ENCODE measurements at regions not wholly inside any gene's neighbourhood (a gene's known extent, or its start where the extent isn't known, plus 50 kb on each side); places are given as distances from the start of the nearest gene placed in this dataset.

DNA sequence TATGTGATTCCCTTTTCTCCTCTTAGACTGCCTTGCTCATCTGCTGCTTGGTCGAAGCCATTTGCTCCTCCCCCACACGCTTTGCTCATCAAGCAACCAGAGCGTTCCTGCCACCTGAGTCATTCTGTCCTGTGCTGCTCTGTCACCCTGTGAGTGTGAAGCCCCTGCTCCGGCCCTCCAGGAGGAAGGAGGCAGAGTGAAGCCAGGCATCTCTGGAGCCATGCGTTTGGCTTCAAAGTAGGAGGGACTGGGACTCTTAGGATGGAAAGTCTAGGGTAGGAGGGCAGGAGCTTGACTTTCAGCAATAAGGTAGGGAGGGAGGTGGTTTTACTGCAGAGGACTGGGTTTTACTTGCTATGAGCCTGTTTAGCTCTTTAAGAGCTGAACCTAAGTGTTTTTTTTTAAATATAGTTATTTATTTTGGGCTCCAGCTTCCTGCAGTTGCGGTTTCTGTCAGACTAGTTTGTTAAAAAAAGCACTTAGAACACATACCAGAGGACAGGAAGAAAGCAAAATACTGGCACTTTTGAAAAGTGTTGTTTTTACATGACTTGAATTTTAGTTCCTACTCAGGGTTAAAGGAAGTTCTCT, 63.6 kb downstream of the SPINK2 start:
- H3K9ac ChIP-seq (ENCODE audit: low read length): no peak overlapping the region

DNA sequence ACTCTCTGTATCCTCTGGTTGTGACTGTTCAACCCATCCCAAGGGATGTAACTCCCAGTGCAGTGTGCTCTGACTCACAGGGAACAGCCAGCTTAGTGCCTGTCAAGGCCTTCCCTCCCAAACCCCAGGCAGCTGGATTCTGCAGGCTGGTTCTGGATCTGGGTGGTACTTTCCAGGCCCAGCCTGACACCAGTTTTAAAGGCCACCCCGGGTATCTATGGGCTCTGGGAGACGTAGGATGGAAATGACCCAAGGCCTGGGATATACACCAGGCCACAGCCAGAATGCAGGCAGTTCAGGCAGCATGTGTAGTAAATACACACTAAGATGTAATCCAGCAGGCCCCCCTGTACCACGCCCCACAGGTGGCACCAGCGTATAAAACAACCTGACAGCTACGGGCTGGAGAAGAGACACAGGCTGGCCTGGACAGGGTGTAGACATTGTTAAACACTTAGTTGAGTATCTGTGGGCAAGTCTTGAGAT, 64.2 kb downstream of the SPINK2 start:
- H3K9ac ChIP-seq (ENCODE audit: low read length): no peak overlapping the region
- H3K27me3 ChIP-seq (ENCODE audit: control insufficient read depth, insufficient read depth, low read length): no peaks in the 10 kb centered on the region
- H3K36me3 ChIP-seq (ENCODE audit: control insufficient read depth, insufficient read depth, low read length): no peaks in the 10 kb centered on the region
- H3K27ac ChIP-seq (ENCODE audit: low read depth, low read length): peak overlapping the region; percentile 77
- H3K4me1 ChIP-seq (ENCODE audit: control insufficient read depth, insufficient read depth, low read length): peaks cover 14% of the 10 kb centered on the region
- H3K4me3 ChIP-seq (ENCODE audit: low read length): no peak overlapping the region

More for the DNA sequence above, 63.6 kb downstream of the SPINK2 start:
- peak overlapping the region; percentile 77 for H3K27ac ChIP-seq (ENCODE audit: low read depth, low read length)
- no peak overlapping the region for H3K4me3 ChIP-seq (ENCODE audit: low read length)
- peaks cover 14% of the 10 kb centered on the region for H3K4me1 ChIP-seq (ENCODE audit: control insufficient read depth, insufficient read depth, low read length)
- H3K27me3 ChIP-seq (ENCODE audit: control insufficient read depth, insufficient read depth, low read length): no peaks in the 10 kb centered on the region
- no peaks in the 10 kb centered on the region for H3K36me3 ChIP-seq (ENCODE audit: control insufficient read depth, insufficient read depth, low read length)

DNA sequence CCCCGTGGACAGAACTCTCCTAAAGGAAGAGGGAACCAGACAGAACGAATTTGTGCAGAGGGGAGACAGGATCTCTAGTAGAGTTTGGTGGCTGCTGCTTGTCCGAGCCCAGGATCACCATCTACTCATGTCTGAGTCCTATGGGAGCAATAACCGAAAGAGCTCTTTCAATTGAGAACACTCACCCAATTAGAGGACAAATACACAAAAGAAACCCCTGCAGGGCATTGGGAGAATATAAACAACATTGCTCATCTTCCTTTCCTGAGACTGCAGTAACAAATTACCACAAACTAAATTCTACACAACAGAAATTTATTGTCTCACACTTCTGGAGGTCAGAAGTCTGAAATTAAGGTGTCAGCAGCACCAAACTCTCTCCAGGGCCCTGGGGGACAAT, 65.6 kb downstream of the SPINK2 start:
- H3K27me3 ChIP-seq (ENCODE audit: control insufficient read depth, insufficient read depth, low read length): no peaks in the 10 kb centered on the region
- no peaks in the 10 kb centered on the region for H3K36me3 ChIP-seq (ENCODE audit: control insufficient read depth, insufficient read depth, low read length)
- no peak overlapping the region for H3K27ac ChIP-seq (ENCODE audit: low read depth, low read length)
- H3K9ac ChIP-seq (ENCODE audit: low read length): no peak overlapping the region
- H3K4me3 ChIP-seq (ENCODE audit: low read length): no peak overlapping the region
- peaks cover 14% of the 10 kb centered on the region for H3K4me1 ChIP-seq (ENCODE audit: control insufficient read depth, insufficient read depth, low read length)

- no peaks in the 10 kb centered on the region for H3K27me3 ChIP-seq (ENCODE audit: control insufficient read depth, insufficient read depth, low read length)
- H3K9ac ChIP-seq (ENCODE audit: low read length): no peak overlapping the region
- peaks cover 12% of the 10 kb centered on the region for H3K4me1 ChIP-seq (ENCODE audit: control insufficient read depth, insufficient read depth, low read length)
- H3K27ac ChIP-seq (ENCODE audit: low read depth, low read length): no peak overlapping the region
- H3K36me3 ChIP-seq (ENCODE audit: control insufficient read depth, insufficient read depth, low read length): no peaks in the 10 kb centered on the region
- no peak overlapping the region for H3K4me3 ChIP-seq (ENCODE audit: low read length)
Measured at GRCh38 chr4:56752985-56753384, 68.5 kb downstream of the SPINK2 start.

DNA sequence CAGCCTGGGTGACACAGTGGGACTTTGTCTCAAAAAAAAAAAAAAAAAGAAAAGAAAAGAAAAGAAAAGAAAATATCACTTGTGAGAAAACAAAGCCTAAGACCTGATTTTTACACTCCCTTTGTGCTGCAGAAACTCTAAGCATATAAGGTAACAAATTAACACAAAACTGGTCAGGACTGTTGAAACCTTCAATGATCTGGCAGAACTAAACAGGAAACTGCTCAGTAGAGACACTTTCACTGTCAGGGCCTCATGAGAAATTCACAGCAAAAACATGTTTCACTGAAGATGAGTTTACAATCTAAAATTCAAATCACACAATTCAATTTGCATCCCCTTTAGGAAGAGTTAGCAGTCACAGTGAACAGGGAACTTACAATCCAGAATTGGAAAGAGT, 69.1 kb upstream of the HOPX start:
- Histone ChIP-seq H3K27me3 (ENCODE audit: control insufficient read depth, insufficient read depth, low read length) (no peaks in the 10 kb centered on the region), H3K36me3 (ENCODE audit: control insufficient read depth, insufficient read depth, low read length) (no peaks in the 10 kb centered on the region), H3K27ac (ENCODE audit: low read depth, low read length) (no peak overlapping the region), H3K9ac (ENCODE audit: low read length) (no peak overlapping the region), H3K4me1 (ENCODE audit: control insufficient read depth, insufficient read depth, low read length) (no peaks in the 10 kb centered on the region), H3K4me3 (ENCODE audit: low read length) (no peak overlapping the region)

- H3K27me3 ChIP-seq (ENCODE audit: control insufficient read depth, insufficient read depth, low read length): no peaks in the 10 kb centered on the region
- H3K4me3 ChIP-seq (ENCODE audit: low read length): no peak overlapping the region
- no peaks in the 10 kb centered on the region for H3K4me1 ChIP-seq (ENCODE audit: control insufficient read depth, insufficient read depth, low read length)
- H3K27ac ChIP-seq (ENCODE audit: low read depth, low read length): no peak overlapping the region
- H3K9ac ChIP-seq (ENCODE audit: low read length): no peak overlapping the region
- H3K36me3 ChIP-seq (ENCODE audit: control insufficient read depth, insufficient read depth, low read length): no peaks in the 10 kb centered on the region
Measured at GRCh38 chr4:56748271-56748670, 67.2 kb upstream of the HOPX start.

GRCh38 chr4:56746639-56747038, 65.5 kb upstream of the HOPX start:
- Histone ChIP-seq H3K4me1 (ENCODE audit: control insufficient read depth, insufficient read depth, low read length) (no peaks in the 10 kb centered on the region), H3K4me3 (ENCODE audit: low read length) (no peak overlapping the region), H3K27me3 (ENCODE audit: control insufficient read depth, insufficient read depth, low read length) (no peaks in the 10 kb centered on the region), H3K27ac (ENCODE audit: low read depth, low read length) (no peak overlapping the region), H3K9ac (ENCODE audit: low read length) (no peak overlapping the region), H3K36me3 (ENCODE audit: control insufficient read depth, insufficient read depth, low read length) (no peaks in the 10 kb centered on the region)

DNA sequence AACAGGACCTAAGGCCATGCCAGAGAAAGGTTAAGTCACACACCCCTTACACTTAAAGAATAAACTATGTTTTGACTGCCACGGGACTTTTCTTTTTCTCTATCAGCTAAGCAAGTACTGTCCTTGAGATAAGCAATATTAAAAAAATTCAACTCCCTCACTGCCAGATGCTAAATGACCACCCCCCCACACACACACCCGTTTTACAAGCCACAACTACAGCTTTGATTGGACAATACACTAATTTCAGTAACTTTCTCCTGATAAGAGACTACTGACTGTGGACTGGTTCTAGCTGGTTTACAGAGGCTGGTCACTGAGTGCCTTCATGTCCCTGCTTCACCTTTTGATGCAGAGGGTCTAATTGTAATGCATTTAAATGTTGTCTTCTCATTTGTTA, 63.9 kb upstream of the HOPX start:
- H3K27me3 ChIP-seq (ENCODE audit: control insufficient read depth, insufficient read depth, low read length): no peaks in the 10 kb centered on the region
- H3K4me3 ChIP-seq (ENCODE audit: low read length): no peak overlapping the region
- no peak overlapping the region for H3K27ac ChIP-seq (ENCODE audit: low read depth, low read length)
- H3K4me1 ChIP-seq (ENCODE audit: control insufficient read depth, insufficient read depth, low read length): no peaks in the 10 kb centered on the region
- no peak overlapping the region for H3K9ac ChIP-seq (ENCODE audit: low read length)
- H3K36me3 ChIP-seq (ENCODE audit: control insufficient read depth, insufficient read depth, low read length): no peaks in the 10 kb centered on the region

GRCh38 chr4:56744030-56744429, 62.9 kb upstream of the HOPX start:
- no peak overlapping the region for H3K27ac ChIP-seq (ENCODE audit: low read depth, low read length)
- no peak overlapping the region for H3K4me3 ChIP-seq (ENCODE audit: low read length)
- H3K36me3 ChIP-seq (ENCODE audit: control insufficient read depth, insufficient read depth, low read length): no peaks in the 10 kb centered on the region
- no peak overlapping the region for H3K9ac ChIP-seq (ENCODE audit: low read length)
- H3K27me3 ChIP-seq (ENCODE audit: control insufficient read depth, insufficient read depth, low read length): no peaks in the 10 kb centered on the region
- H3K4me1 ChIP-seq (ENCODE audit: control insufficient read depth, insufficient read depth, low read length): no peaks in the 10 kb centered on the region

DNA sequence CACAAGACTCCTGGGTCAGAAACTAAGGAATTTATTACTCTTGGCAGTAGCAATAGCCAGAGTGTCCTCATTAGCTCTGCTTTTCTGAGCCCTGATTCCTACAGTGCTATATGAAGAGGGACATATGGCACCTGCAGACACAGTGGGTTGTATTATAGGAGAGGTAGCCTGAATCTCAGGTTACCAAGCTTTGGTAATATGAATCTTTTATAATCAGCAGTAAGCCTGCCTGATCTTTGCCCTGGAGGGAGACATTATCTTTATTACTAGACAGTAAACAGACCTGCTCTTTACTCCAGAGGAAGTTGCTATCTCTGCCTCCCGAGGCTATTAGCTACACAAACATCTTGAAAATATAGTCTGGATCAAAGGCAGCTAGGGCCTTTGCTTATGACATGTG, 62.5 kb upstream of the HOPX start:
- Histone ChIP-seq H3K9ac (ENCODE audit: low read length) (no peak overlapping the region), H3K36me3 (ENCODE audit: control insufficient read depth, insufficient read depth, low read length) (no peaks in the 10 kb centered on the region), H3K27me3 (ENCODE audit: control insufficient read depth, insufficient read depth, low read length) (no peaks in the 10 kb centered on the region), H3K4me1 (ENCODE audit: control insufficient read depth, insufficient read depth, low read length) (no peaks in the 10 kb centered on the region), H3K4me3 (ENCODE audit: low read length) (no peak overlapping the region), H3K27ac (ENCODE audit: low read depth, low read length) (no peak overlapping the region)

DNA sequence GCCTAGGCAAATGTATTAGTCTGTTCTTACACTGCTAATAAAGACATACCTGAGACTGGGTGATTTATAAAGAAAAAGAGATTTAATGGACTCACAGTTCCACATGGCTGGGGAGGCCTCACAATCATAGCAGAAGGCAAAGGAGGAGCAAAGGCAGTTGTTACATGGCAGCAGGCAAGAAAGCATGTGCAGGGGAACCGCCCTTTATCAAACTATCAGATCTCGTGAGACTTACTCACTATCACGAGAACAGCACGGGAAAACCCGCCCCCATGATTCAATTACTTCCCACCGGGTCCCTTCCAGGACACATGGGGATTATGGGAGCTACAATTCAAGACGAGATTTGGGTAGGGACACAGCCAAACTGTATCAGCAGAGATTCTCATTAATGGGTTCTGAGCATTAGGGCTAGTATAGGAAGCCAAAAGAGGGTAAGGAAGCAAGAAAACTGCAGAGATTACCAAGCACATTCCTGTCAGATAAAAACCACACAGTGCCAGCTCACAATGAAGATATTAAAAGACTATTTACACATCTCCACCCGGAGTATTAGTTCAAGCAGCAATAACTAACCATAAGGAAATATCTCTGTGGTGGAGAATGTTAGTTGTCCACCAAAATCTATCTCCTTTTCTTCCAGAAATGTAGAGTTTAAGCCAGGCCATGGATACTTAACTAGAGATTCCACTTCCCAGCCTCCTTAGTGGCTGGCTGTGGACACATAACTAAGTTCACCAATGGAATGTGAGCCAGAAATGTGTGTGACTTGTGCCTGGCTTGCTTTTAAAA, 61.2 kb upstream of the HOPX start:
- H3K27ac ChIP-seq (ENCODE audit: low read depth, low read length): no peak overlapping the region
- H3K9ac ChIP-seq (ENCODE audit: low read length): no peak overlapping the region
- H3K4me1 ChIP-seq (ENCODE audit: control insufficient read depth, insufficient read depth, low read length): no peaks in the 10 kb centered on the region
- no peaks in the 10 kb centered on the region for H3K27me3 ChIP-seq (ENCODE audit: control insufficient read depth, insufficient read depth, low read length)
- no peaks in the 10 kb centered on the region for H3K36me3 ChIP-seq (ENCODE audit: control insufficient read depth, insufficient read depth, low read length)
- no peak overlapping the region for H3K4me3 ChIP-seq (ENCODE audit: low read length)

GRCh38 chr4:56741595-56741994, 60.5 kb upstream of the HOPX start:
- Histone ChIP-seq H3K4me3 (ENCODE audit: low read length) (no peak overlapping the region), H3K36me3 (ENCODE audit: control insufficient read depth, insufficient read depth, low read length) (no peaks in the 10 kb centered on the region), H3K27ac (ENCODE audit: low read depth, low read length) (no peak overlapping the region), H3K9ac (ENCODE audit: low read length) (no peak overlapping the region), H3K27me3 (ENCODE audit: control insufficient read depth, insufficient read depth, low read length) (no peaks in the 10 kb centered on the region), H3K4me1 (ENCODE audit: control insufficient read depth, insufficient read depth, low read length) (no peaks in the 10 kb centered on the region)
